Smooth muscle cell (in vitro differentiated cells): ENCODE measurements at regions not wholly inside any gene's neighbourhood (a gene's known extent, or its start where the extent isn't known, plus 50 kb on each side); places are given as distances from the start of the nearest gene placed in this dataset.

Source experiments
- DNase-seq: peaks from one replicate; lab custom pipeline; 2025; ENCODE audit not compliant: unreplicated experiment; lab: John Stamatoyannopoulos, UW
- H2AFZ ChIP-seq: fragments of 200-600 bp; sonication (generic); 2 replicates; pipeline ENCODE4 v1.6.0; 2016; ENCODE audit warnings: antibody characterized with exemption, low read depth, mild to moderate bottlenecking
- H3F3A ChIP-seq: fragments of 200-600 bp; sonication (generic); 2 replicates; pipeline ENCODE4 v1.6.0; 2017; ENCODE audit warnings: antibody characterized with exemption, low read depth
- H3K27ac ChIP-seq: fragments of 200-600 bp; sonication (generic); 2 replicates; pipeline ENCODE4 v1.5.1; 2016; ENCODE audit warnings: low read depth, mild to moderate bottlenecking
- H3K27me3 ChIP-seq: fragments of 200-600 bp; sonication (generic); 2 replicates; pipeline ENCODE4 v1.6.1; 2016; ENCODE audit warnings: low read depth, mild to moderate bottlenecking
- H3K36me3 ChIP-seq: fragments of 200-600 bp; sonication (generic); 2 replicates; pipeline ENCODE4 v1.5.1; 2016; ENCODE audit warnings: low read depth
- H3K4me1 ChIP-seq: fragments of 200-600 bp; sonication (generic); 2 replicates; pipeline ENCODE4 v1.5.1; 2016; ENCODE audit warnings: low read depth
- H3K4me2 ChIP-seq: fragments of 200-600 bp; sonication (generic); 2 replicates; pipeline ENCODE4 v1.6.0; 2016; ENCODE audit warnings: mild to moderate bottlenecking
- H3K4me3 ChIP-seq: fragments of 200-600 bp; sonication (generic); 2 replicates; pipeline ENCODE4 v1.5.1; 2016; ENCODE audit warnings: mild to moderate bottlenecking
- H3K79me2 ChIP-seq: fragments of 200-600 bp; sonication (generic); 2 replicates; pipeline ENCODE4 v1.6.0; 2016; ENCODE audit warnings: low read depth, mild to moderate bottlenecking
- H3K9ac ChIP-seq: fragments of 200-600 bp; sonication (generic); 2 replicates; pipeline ENCODE4 v1.6.0; 2016; ENCODE audit warnings: low read depth
- H3K9me3 ChIP-seq: fragments of 200-600 bp; sonication (generic); replicated peaks from 2 replicates; pipeline ENCODE4 v1.5.1; 2016; ENCODE audit warnings: low read depth
- H4K20me1 ChIP-seq: fragments of 200-600 bp; sonication (generic); 2 replicates; pipeline ENCODE4 v1.6.0; 2016; ENCODE audit warnings: low read depth
- CTCF ChIP-seq: fragments of 200-600 bp; sonication (generic); IDR thresholded peaks from 2 replicates; pipeline ENCODE4 v1.5.1; 2017; ENCODE audit warnings: borderline replicate concordance, mild to moderate bottlenecking, antibody characterized with exemption; ENCODE audit not compliant: insufficient read depth, poor library complexity, severe bottlenecking
- WGBS: methylation state at CpG from one replicate; pipeline ENCODE4 v1.1.7; 2016; ENCODE audit warnings: low lambda C conversion rate; 5-methylcytosine and 5-hydroxymethylcytosine counted together

- no peaks in the 10 kb centered on the region for H3F3A ChIP-seq
- H3K4me3 ChIP-seq = no peak overlapping the region
- H4K20me1 ChIP-seq = no peaks in the 10 kb centered on the region
- H3K36me3 ChIP-seq = no peaks in the 10 kb centered on the region
- no peak overlapping the region for H3K9ac ChIP-seq
- no peaks in the 10 kb centered on the region for H3K79me2 ChIP-seq
- H3K27ac ChIP-seq = no peak overlapping the region
- H3K9me3 ChIP-seq = no peaks in the 10 kb centered on the region
- H2AFZ ChIP-seq = no peak overlapping the region
- TF ChIP-seq CTCF = no peak
- H3K27me3 ChIP-seq = no peaks in the 10 kb centered on the region
- H3K4me1 ChIP-seq = no peaks in the 10 kb centered on the region
- 73% methylated on average over 1 of the region's 1 CpG for WGBS
- no peak overlapping the region for H3K4me2 ChIP-seq
- no peak for DNase-seq
These were observed 408.7 kb upstream of the RIOK2 start for GRCh38 chr5:97591781-97592180.

GRCh38 chr5:97600486-97600885, 417.4 kb upstream of the RIOK2 start:
- Histone ChIP-seq H3F3A (no peaks in the 10 kb centered on the region), H3K36me3 (no peaks in the 10 kb centered on the region), H3K27ac (no peak overlapping the region), H3K9me3 (no peaks in the 10 kb centered on the region), H3K9ac (no peak overlapping the region), H4K20me1 (no peaks in the 10 kb centered on the region), H3K27me3 (no peaks in the 10 kb centered on the region), H3K4me1 (no peaks in the 10 kb centered on the region), H3K4me2 (no peak overlapping the region), H3K4me3 (no peak overlapping the region), H2AFZ (no peak overlapping the region), H3K79me2 (no peaks in the 10 kb centered on the region)
- DNase-seq = no peak
- TF ChIP-seq CTCF = no peak

GRCh38 chr5:97601651-97602050, 418.6 kb upstream of the RIOK2 start:
- Histone ChIP-seq H3K79me2 (no peaks in the 10 kb centered on the region), H3F3A (no peaks in the 10 kb centered on the region), H3K4me3 (no peak overlapping the region), H3K9me3 (no peaks in the 10 kb centered on the region), H3K4me1 (no peaks in the 10 kb centered on the region), H3K36me3 (no peaks in the 10 kb centered on the region), H3K27ac (no peak overlapping the region), H4K20me1 (no peaks in the 10 kb centered on the region), H3K4me2 (no peak overlapping the region), H3K9ac (no peak overlapping the region), H2AFZ (no peak overlapping the region), H3K27me3 (no peaks in the 10 kb centered on the region)
- DNase-seq = no peak
- TF ChIP-seq CTCF = no peak
- WGBS = 77% methylated on average over 3 of the region's 3 CpGs

- H3K36me3 ChIP-seq = no peaks in the 10 kb centered on the region
- H3K79me2 ChIP-seq = no peaks in the 10 kb centered on the region
- no peak overlapping the region for H3K9ac ChIP-seq
- H3K27ac ChIP-seq = no peak overlapping the region
- H3F3A ChIP-seq = no peaks in the 10 kb centered on the region
- H3K27me3 ChIP-seq = no peaks in the 10 kb centered on the region
- H3K4me1 ChIP-seq = no peaks in the 10 kb centered on the region
- no peak overlapping the region for H3K4me2 ChIP-seq
- no peak for TF ChIP-seq CTCF
- H4K20me1 ChIP-seq = no peaks in the 10 kb centered on the region
- no peak overlapping the region for H2AFZ ChIP-seq
- DNase-seq = no peak
- no peaks in the 10 kb centered on the region for H3K9me3 ChIP-seq
- H3K4me3 ChIP-seq = no peak overlapping the region
These were observed 423.5 kb upstream of the RIOK2 start for GRCh38 chr5:97606531-97606930.
